Ascending aorta (tissue), 2 donors: ENCODE measurements at regions not wholly inside any gene's neighbourhood (a gene's known extent, or its start where the extent isn't known, plus 50 kb on each side); places are given as distances from the start of the nearest gene placed in this dataset.

Experiments
- DNase-seq, 2 donors: peaks; one replicate each; pipeline ENCODE4 v3.0.0-alpha.2; 2019; ENCODE audit warnings: low spot score in 2 of 2
- H3K27ac ChIP-seq, 2 donors: fragments of 200-600 bp; sonication (generic); one replicate each; pipeline ENCODE4 v1.5.1; 2016 to 2017; ENCODE audit warnings: mild to moderate bottlenecking in 1 of 2
- H3K27me3 ChIP-seq: fragments of 200-600 bp; sonication (generic); one replicate; pipeline ENCODE4 v1.5.1; 2017
- H3K36me3 ChIP-seq, 2 donors: fragments of 200-600 bp; sonication (generic); one replicate each; pipeline ENCODE4 v1.5.1; 2016
- H3K4me1 ChIP-seq, 2 donors: fragments of 200-600 bp; sonication (generic); one replicate each; pipeline ENCODE4 v1.5.1; 2016 to 2017; ENCODE audit warnings: mild to moderate bottlenecking in 1 of 2
- H3K4me3 ChIP-seq, 2 donors: fragments of 200-600 bp; sonication (generic); one replicate each; pipeline ENCODE4 v1.5.1; 2016 to 2017; ENCODE audit warnings: mild to moderate bottlenecking in 1 of 2
- H3K9me3 ChIP-seq, 2 donors: fragments of 200-600 bp; sonication (generic); one replicate each; pipeline ENCODE4 v1.5.1; 2016
- intact Hi-C: fragments of 100-400 bp; cut with DNase I; formaldehyde crosslinking; loops from one replicate; pipeline ENCODE4 v1.15.1; 2023
- TF ChIP-seq, protein P1 (sequence below), 3 experiments: fragments of 200-600 bp in 2 of 3; fragments of 450-650 bp in 1 of 3; sonication (generic) in 2 of 3; IDR thresholded peaks; one replicate each; pipeline ENCODE4 v1.5.1; 2016 to 2019; ENCODE audit warnings: antibody characterized with exemption in 3 of 3, mild to moderate bottlenecking in 1 of 3, moderate library complexity in 1 of 3

DNA sequence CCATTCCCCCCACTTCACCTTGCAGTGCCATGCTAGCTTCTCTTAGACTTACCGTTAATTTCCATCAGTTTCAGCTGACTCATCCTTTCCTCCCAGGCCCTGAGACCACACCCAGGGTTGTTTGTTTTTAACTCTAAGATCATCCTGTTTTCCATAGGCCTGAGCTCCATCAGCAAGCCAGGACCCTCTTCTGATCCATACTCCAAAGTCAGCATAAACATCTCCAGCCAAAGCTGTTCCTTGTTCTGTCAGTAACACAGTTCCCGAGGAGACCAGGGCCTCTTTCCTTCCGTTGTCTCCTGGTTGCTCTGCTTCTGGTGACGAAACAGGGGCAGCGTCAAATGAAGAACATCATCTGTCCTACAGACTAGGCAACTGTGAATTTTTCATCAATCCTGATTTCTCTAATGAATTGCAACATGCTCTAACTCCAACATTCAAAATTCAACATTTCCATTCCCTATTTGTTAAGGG is 83.8 kb upstream of the HNF1B start:
- TF ChIP-seq, protein P1, sequence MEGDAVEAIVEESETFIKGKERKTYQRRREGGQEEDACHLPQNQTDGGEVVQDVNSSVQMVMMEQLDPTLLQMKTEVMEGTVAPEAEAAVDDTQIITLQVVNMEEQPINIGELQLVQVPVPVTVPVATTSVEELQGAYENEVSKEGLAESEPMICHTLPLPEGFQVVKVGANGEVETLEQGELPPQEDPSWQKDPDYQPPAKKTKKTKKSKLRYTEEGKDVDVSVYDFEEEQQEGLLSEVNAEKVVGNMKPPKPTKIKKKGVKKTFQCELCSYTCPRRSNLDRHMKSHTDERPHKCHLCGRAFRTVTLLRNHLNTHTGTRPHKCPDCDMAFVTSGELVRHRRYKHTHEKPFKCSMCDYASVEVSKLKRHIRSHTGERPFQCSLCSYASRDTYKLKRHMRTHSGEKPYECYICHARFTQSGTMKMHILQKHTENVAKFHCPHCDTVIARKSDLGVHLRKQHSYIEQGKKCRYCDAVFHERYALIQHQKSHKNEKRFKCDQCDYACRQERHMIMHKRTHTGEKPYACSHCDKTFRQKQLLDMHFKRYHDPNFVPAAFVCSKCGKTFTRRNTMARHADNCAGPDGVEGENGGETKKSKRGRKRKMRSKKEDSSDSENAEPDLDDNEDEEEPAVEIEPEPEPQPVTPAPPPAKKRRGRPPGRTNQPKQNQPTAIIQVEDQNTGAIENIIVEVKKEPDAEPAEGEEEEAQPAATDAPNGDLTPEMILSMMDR (IDR thresholded peaks at IDR 0.05), result no peak
- no peaks in the 10 kb centered on the region for H3K36me3 ChIP-seq
- no peak for DNase-seq
- no peaks in the 10 kb centered on the region for H3K9me3 ChIP-seq
- no peak overlapping the region for H3K27ac ChIP-seq
- no peaks in the 10 kb centered on the region for H3K27me3 ChIP-seq
- H3K4me3 ChIP-seq, result no peak overlapping the region
- intact Hi-C loops, result no loop called here
- no peaks in the 10 kb centered on the region for H3K4me1 ChIP-seq

DNA sequence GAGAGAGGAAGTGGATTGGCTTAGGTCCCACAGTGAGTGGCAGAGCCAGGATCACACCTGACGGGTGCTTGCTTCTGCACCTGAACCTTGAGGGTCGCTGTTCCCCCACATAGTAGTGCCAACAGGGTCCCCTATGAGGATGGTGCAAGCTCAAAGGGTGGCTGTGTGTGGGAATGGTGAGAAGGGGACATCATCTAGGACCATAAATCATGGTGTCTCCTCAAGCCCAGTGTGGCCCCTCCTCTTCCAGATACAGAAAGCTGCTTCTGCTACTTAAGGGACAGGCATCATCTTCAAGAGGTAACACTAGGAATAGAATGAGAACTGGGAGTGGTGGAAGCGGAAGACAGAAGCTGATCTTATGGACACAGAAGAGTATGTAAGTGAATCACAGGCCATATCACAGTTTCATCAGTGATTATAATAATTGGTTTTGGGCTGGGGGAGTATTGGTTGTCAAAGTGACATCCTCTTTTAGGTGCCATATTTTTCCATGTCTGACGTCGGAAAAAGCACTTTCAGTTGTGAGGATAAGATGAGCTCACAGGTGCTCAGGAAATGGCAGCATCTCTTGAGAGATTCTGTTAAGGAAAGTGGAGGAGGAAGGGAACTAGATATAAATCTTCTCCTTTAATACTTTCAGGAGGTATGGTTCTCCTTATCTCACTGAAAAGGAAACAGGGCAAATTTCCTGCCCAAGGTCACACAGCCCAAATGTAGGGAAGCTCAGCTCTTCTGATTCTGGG is 83.2 kb upstream of the HNF1B start:
- DNase-seq, result no peak
- TF ChIP-seq, protein P1 (IDR thresholded peaks at IDR 0.05), result no peak
- Histone ChIP-seq H3K4me1 (no peaks in the 10 kb centered on the region), H3K27ac (no peak overlapping the region), H3K36me3 (no peaks in the 10 kb centered on the region), H3K9me3 (no peaks in the 10 kb centered on the region), H3K4me3 (no peak overlapping the region), H3K27me3 (no peaks in the 10 kb centered on the region)
- intact Hi-C loops, result no loop called here

DNA sequence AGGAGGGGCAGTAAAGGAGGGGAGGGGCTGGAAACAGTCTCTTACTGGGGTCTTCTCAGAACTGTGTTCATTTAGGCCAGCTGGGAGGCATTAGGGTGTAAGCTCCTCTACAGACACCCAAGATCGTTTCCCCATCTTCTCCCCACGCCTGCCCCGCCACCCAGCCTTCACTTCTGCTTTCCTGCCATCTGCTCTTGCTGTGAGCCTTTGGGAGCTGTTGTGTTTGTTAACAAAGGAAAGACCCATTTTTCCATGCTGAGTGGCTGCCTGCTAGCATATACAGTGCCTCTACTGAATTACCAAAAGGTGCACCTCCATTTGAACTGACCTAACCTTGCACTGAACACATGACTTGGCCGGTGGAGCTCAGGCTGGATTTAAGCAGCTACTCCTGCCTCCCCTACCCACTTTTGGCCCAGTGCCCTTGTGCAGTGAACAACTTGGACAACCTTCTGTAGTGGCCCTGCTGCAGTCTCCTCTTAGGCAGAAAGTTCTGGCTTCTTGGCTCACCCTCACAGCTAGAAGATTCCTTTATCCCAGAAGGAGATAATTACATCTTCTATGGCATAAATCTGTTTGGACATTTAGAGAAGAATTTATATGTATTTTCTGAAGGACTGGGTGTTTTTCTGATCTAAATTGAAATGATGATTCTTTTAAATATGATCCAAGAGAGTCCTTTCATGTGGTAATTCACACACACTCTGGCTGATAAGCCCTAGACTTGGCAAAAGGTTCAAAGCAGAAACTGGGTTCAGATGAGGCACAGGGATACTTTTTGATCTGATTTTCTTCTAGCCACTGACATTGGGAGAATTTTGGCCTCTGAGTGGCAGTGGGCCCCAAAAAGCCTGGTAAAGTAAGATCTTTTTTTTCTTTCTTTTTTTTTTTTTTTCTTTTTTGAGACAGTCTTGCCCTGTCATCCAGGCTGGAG is 81.9 kb upstream of the HNF1B start:
- no peaks in the 10 kb centered on the region for H3K36me3 ChIP-seq
- H3K9me3 ChIP-seq, result no peaks in the 10 kb centered on the region
- no peak overlapping the region for H3K27ac ChIP-seq
- no peaks in the 10 kb centered on the region for H3K4me1 ChIP-seq
- TF ChIP-seq, protein P1 (IDR thresholded peaks at IDR 0.05), result no peak
- no peak overlapping the region for H3K4me3 ChIP-seq
- intact Hi-C loops, result no loop called here
- no peak for DNase-seq
- no peaks in the 10 kb centered on the region for H3K27me3 ChIP-seq

DNA sequence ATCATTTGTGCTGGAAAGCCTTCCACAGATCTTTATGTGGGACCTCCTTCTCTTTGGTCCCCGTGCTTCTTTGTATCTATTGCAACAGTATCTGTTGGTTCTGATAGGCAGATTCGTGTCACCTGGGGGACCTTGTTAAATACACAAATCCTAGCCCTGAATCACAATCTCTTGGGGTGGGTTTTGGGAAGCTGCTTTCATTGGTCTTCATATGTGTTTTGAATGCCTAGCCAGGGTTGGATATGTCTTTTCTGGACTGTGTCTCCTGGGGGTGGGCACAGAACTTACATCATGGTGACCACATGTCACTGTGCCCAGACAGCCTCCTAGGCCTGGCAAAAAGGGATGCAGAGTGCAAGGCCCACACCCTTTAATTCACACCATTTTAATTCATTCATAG is 81.0 kb upstream of the HNF1B start:
- intact Hi-C loops, result no loop called here
- TF ChIP-seq, protein P1 (IDR thresholded peaks at IDR 0.05), result no peak
- H3K27me3 ChIP-seq, result no peaks in the 10 kb centered on the region
- no peak overlapping the region for H3K4me3 ChIP-seq
- no peak for DNase-seq
- H3K4me1 ChIP-seq, result no peaks in the 10 kb centered on the region
- H3K27ac ChIP-seq, result no peak overlapping the region
- H3K36me3 ChIP-seq, result no peaks in the 10 kb centered on the region
- H3K9me3 ChIP-seq, result no peaks in the 10 kb centered on the region

DNA sequence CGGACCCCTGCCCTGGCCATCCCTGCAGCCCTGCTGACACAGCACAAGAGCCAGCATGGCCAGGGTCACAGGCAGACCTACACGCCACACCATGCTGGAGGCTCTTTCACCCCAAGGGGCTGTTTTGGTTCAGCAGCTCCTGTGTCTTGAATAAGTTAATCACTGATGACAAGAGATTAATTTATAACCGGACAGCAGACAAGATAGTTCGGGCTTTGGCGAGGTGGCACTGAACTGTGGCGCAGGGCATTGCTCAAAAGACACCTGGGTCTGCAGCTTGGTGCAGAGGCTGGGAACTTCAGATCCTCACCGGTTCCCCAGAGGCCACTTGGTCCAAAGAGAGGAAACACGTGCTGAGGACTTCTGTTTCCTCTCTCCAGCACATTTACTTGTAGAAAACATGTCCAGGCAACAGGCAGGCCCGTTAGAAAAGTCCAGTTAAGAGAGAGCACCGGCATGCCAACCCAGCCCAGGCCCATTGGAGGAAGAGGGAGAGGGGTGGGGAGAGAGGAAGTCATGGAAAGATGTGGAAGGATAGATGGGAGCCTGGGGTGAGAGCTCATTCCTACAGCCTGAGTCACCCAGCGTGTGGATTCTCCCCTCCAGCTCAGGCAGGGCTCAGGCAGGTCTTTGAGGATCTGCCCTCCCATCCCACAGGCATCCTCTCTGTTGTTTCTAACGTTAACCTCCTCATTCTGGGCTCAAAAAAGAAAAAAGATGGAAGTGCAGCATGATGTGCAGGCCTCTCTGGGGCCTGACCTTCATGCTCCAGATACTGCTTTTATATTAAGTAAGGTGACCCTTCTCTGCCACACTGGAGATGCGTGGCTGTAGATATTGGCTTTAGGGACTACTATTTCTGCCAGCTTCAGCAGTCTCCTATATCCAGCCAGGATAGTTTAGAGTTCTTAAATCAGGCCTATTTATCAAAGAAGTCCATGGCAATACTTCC is 80.0 kb upstream of the HNF1B start:
- TF ChIP-seq, protein P1 (IDR thresholded peaks at IDR 0.05), result no peak
- H3K36me3 ChIP-seq, result no peaks in the 10 kb centered on the region
- H3K9me3 ChIP-seq, result no peaks in the 10 kb centered on the region
- no peaks in the 10 kb centered on the region for H3K4me1 ChIP-seq
- H3K4me3 ChIP-seq, result no peak overlapping the region
- DNase-seq, result no peak
- intact Hi-C loops, result no loop called here
- H3K27ac ChIP-seq, result no peak overlapping the region
- H3K27me3 ChIP-seq, result no peaks in the 10 kb centered on the region
